Trophoblast cell (in vitro differentiated cells and primary cell): ENCODE measurements at regions not wholly inside any gene's neighbourhood (a gene's known extent, or its start where the extent isn't known, plus 50 kb on each side); places are given as distances from the start of the nearest gene placed in this dataset.

ENCODE experiments used
- DNase-seq, 2 donors: peaks; one replicate each; pipeline ENCODE4 v3.0.0-alpha.2; 2016
- H2AFZ ChIP-seq: 2 replicates; pipeline ENCODE4 v1.6.1; 2013; ENCODE audit warnings: low read length, moderate library complexity, mild to moderate bottlenecking; ENCODE audit not compliant: insufficient read depth, poor library complexity
- H2AK5ac ChIP-seq: 2 replicates; pipeline ENCODE4 v1.6.1; 2013; ENCODE audit warnings: mild to moderate bottlenecking, low read length
- H2BK120ac ChIP-seq: 2 replicates; pipeline ENCODE4 v1.6.1; 2013; ENCODE audit warnings: low read length, mild to moderate bottlenecking, moderate library complexity; ENCODE audit not compliant: insufficient read depth, poor library complexity
- H2BK12ac ChIP-seq: 2 replicates; pipeline ENCODE4 v1.6.1; 2013; ENCODE audit warnings: mild to moderate bottlenecking, low read length, moderate library complexity
- H2BK5ac ChIP-seq: 2 replicates; pipeline ENCODE4 v1.6.1; 2013; ENCODE audit warnings: low read length, low read depth, moderate library complexity, mild to moderate bottlenecking; ENCODE audit not compliant: poor library complexity
- H3K14ac ChIP-seq: 2 replicates; pipeline ENCODE4 v1.6.1; 2013; ENCODE audit warnings: mild to moderate bottlenecking, low read length
- H3K18ac ChIP-seq: 2 replicates; pipeline ENCODE4 v1.6.1; 2013; ENCODE audit warnings: mild to moderate bottlenecking, low read length
- H3K23ac ChIP-seq: 2 replicates; pipeline ENCODE4 v1.6.1; 2013; ENCODE audit warnings: low read length
- H3K27ac ChIP-seq: 2 replicates; pipeline ENCODE4 v1.5.1; 2013; ENCODE audit warnings: low read depth, mild to moderate bottlenecking, inconsistent platforms, low read length, moderate library complexity
- H3K27me3 ChIP-seq: 2 replicates; pipeline ENCODE4 v1.6.1; 2013; ENCODE audit warnings: inconsistent platforms, mild to moderate bottlenecking, low read length, moderate library complexity; ENCODE audit not compliant: insufficient read depth
- H3K36me3 ChIP-seq, 2 experiments: 1 replicate in 1 of 2; 2 replicates in 1 of 2; pipeline ENCODE4 v1.6.1; 2013; ENCODE audit warnings: low read length in 2 of 2, mild to moderate bottlenecking in 2 of 2, moderate library complexity in 1 of 2; ENCODE audit not compliant: insufficient read depth in 2 of 2, control insufficient read depth in 1 of 2
- H3K4ac ChIP-seq: 2 replicates; pipeline ENCODE4 v1.6.1; 2013; ENCODE audit warnings: low read depth, mild to moderate bottlenecking, low read length, moderate library complexity
- H3K4me1 ChIP-seq, 2 experiments: 1 replicate in 1 of 2; 2 replicates in 1 of 2; pipeline ENCODE4 v1.6.1; 2013; ENCODE audit warnings: low read length in 2 of 2, mild to moderate bottlenecking in 2 of 2, moderate library complexity in 1 of 2; ENCODE audit not compliant: insufficient read depth in 2 of 2, control insufficient read depth in 1 of 2
- H3K4me2 ChIP-seq: 2 replicates; pipeline ENCODE4 v1.6.1; 2013; ENCODE audit warnings: inconsistent platforms, mild to moderate bottlenecking, low read length, moderate library complexity
- H3K4me3 ChIP-seq: 2 replicates; pipeline ENCODE4 v1.5.1; 2013; ENCODE audit warnings: mild to moderate bottlenecking, low read depth, low read length, inconsistent platforms
- H3K79me1 ChIP-seq: one replicate; pipeline ENCODE4 v1.6.1; 2013; ENCODE audit warnings: low read length
- H3K79me2 ChIP-seq: 2 replicates; pipeline ENCODE4 v1.6.1; 2013; ENCODE audit warnings: low read length, mild to moderate bottlenecking; ENCODE audit not compliant: control insufficient read depth, insufficient read depth, poor library complexity
- H3K9ac ChIP-seq: 2 replicates; pipeline ENCODE4 v1.6.1; 2013; ENCODE audit warnings: mild to moderate bottlenecking, low read length
- H3K9me3 ChIP-seq: 2 replicates; pipeline ENCODE4 v1.6.1; 2013; ENCODE audit warnings: low read depth, mild to moderate bottlenecking, control low read depth, inconsistent platforms, low read length; ENCODE audit not compliant: insufficient read depth
- H4K12ac ChIP-seq: 2 replicates; pipeline ENCODE4 v1.6.1; 2013; ENCODE audit warnings: low read depth, mild to moderate bottlenecking, low read length, moderate library complexity
- H4K8ac ChIP-seq: 2 replicates; pipeline ENCODE4 v1.6.1; 2013; ENCODE audit warnings: low read depth, mild to moderate bottlenecking, low read length, moderate library complexity
- H4K91ac ChIP-seq: one replicate; pipeline ENCODE4 v1.6.1; 2013; ENCODE audit warnings: low read depth, mild to moderate bottlenecking, low read length, moderate library complexity
- WGBS: extraction: QIAGEN DNeasy Blood & Tissue Kit; methylation state at CpG from one replicate; pipeline ENCODE4 v1.1.7; 2013; ENCODE audit warnings: missing lambda C conversion rate; ENCODE audit not compliant: insufficient read length, insufficient coverage; ENCODE audit errors: extremely low coverage; 5-methylcytosine and 5-hydroxymethylcytosine counted together

GRCh38 chr10:4532976-4533375, 293.0 kb upstream of the AKR1E2 start:
- Histone ChIP-seq H3K23ac (no peak overlapping the region), H3K79me2 (no peaks in the 10 kb centered on the region), H3K4me3 (no peak overlapping the region), H3K4ac (no peak overlapping the region), H4K8ac (no peak overlapping the region), H2BK12ac (no peak overlapping the region), H3K9ac (no peak overlapping the region), H3K36me3 (no peaks in the 10 kb centered on the region), H4K91ac (no peak overlapping the region), H2AK5ac (no peak overlapping the region), H3K27me3 (no peaks in the 10 kb centered on the region), H4K12ac (no peak overlapping the region), H3K18ac (no peak overlapping the region), H3K4me1 (no peaks in the 10 kb centered on the region), H3K27ac (no peak overlapping the region), H2AFZ (no peak overlapping the region), H3K14ac (no peak overlapping the region), H3K4me2 (no peak overlapping the region), H3K79me1 (no peaks in the 10 kb centered on the region), H3K9me3 (no peaks in the 10 kb centered on the region), H2BK120ac (no peak overlapping the region), H2BK5ac (no peak overlapping the region)
- WGBS: no CpG with 5 or more reads among the region's 1 CpG
- no peak for DNase-seq

- WGBS: no CpG with 5 or more reads among the region's 3 CpGs
- H3K9me3 ChIP-seq: no peaks in the 10 kb centered on the region
Measured at GRCh38 chr10:4532467-4532866, 293.5 kb upstream of the AKR1E2 start.

GRCh38 chr10:4532011-4532410, 294.0 kb upstream of the AKR1E2 start:
- Histone ChIP-seq H3K4me3 (no peak overlapping the region), H2AK5ac (no peak overlapping the region), H3K9ac (no peak overlapping the region), H3K79me1 (no peaks in the 10 kb centered on the region), H3K4me1 (no peaks in the 10 kb centered on the region), H2BK5ac (no peak overlapping the region), H4K12ac (no peak overlapping the region), H3K18ac (no peak overlapping the region), H2AFZ (no peak overlapping the region), H2BK12ac (no peak overlapping the region), H3K27me3 (no peaks in the 10 kb centered on the region), H2BK120ac (no peak overlapping the region), H3K4ac (no peak overlapping the region), H4K8ac (no peak overlapping the region), H3K14ac (no peak overlapping the region), H3K36me3 (no peaks in the 10 kb centered on the region), H3K4me2 (no peak overlapping the region), H3K23ac (no peak overlapping the region), H3K9me3 (no peaks in the 10 kb centered on the region), H4K91ac (no peak overlapping the region), H3K79me2 (no peaks in the 10 kb centered on the region), H3K27ac (no peak overlapping the region)
- no CpG with 5 or more reads among the region's 1 CpG for WGBS
- DNase-seq: no peak

More at GRCh38 chr10:4532467-4532866, 293.5 kb upstream of the AKR1E2 start:
- Histone ChIP-seq H3K79me2 (no peaks in the 10 kb centered on the region), H3K27me3 (no peaks in the 10 kb centered on the region), H3K4me1 (no peaks in the 10 kb centered on the region), H3K4me2 (no peak overlapping the region), H2BK5ac (no peak overlapping the region), H3K23ac (no peak overlapping the region), H3K4ac (no peak overlapping the region), H3K79me1 (no peaks in the 10 kb centered on the region), H2BK12ac (no peak overlapping the region), H4K91ac (no peak overlapping the region), H3K14ac (no peak overlapping the region), H3K18ac (no peak overlapping the region), H2AK5ac (no peak overlapping the region), H3K4me3 (no peak overlapping the region), H3K27ac (no peak overlapping the region), H3K9ac (no peak overlapping the region), H2AFZ (no peak overlapping the region), H3K36me3 (no peaks in the 10 kb centered on the region), H4K8ac (no peak overlapping the region), H2BK120ac (no peak overlapping the region), H4K12ac (no peak overlapping the region)
- peak in 1 of 2 donors; percentile 17 for DNase-seq

- Histone ChIP-seq H3K4me1 (no peaks in the 10 kb centered on the region), H3K4ac (no peak overlapping the region), H3K23ac (no peak overlapping the region), H4K8ac (no peak overlapping the region), H3K79me2 (no peaks in the 10 kb centered on the region), H3K36me3 (no peaks in the 10 kb centered on the region), H3K9ac (no peak overlapping the region), H2BK120ac (no peak overlapping the region), H3K4me2 (no peak overlapping the region), H3K27ac (no peak overlapping the region), H4K91ac (no peak overlapping the region), H3K18ac (no peak overlapping the region), H2BK12ac (no peak overlapping the region), H3K27me3 (no peaks in the 10 kb centered on the region), H2BK5ac (no peak overlapping the region), H3K14ac (no peak overlapping the region), H3K4me3 (no peak overlapping the region), H4K12ac (no peak overlapping the region), H2AFZ (no peak overlapping the region), H3K79me1 (no peaks in the 10 kb centered on the region), H3K9me3 (no peaks in the 10 kb centered on the region), H2AK5ac (no peak overlapping the region)
- DNase-seq: no peak
Measured at GRCh38 chr10:4529266-4529665, 296.7 kb upstream of the AKR1E2 start.
